ENCODE measurements at regions not wholly inside any gene's neighbourhood (a gene's known extent, or its start where the extent isn't known, plus 50 kb on each side); places are given as distances from the start of the nearest gene placed in this dataset.

DNA sequence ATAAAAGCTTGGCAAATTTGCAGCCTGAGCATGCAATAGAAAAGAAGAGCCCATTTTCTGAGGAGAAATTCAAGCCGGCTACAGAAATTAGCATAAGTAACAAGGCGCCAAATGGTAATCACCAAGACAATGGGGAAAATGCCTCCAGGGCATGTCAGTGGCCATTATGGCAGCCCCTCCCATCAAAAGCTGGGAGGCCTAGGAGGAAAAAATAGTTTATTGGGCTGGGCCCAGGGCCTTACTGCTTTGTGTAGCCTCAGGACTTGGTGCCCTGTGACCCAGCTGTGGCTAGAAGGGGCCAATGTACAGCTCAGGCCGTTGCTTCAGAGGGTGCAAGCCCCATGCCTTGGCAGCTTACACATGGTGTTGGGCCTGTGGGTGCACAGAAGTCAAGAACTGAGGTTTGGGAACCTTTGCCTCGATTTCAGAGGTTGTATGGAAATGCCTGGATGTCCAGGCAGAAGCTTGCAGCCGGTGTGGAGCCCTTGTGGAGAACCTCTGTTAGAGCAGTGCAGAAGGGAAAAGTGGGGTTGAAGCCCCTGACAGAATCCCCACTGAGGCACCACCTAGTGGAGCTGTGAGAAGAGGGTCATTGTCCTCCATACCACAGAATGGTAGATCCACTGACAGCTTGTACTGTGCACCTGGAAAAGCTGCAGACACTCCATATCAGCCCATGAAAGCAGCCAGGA lies 328.5 kb upstream of the MAP3K7 start:
- ChIA-PET POLR2A (no interaction called here), RAD21 (ENCODE audit: unreplicated experiment) (no interaction called here), CTCF (no interaction called here), SMC1A (ENCODE audit: uncharacterized antibody, unreplicated experiment) (interaction anchor here (1.1 kb wide), 1 partner anchor 9 kb away, joined by 3 read pairs; no protein-coding TSS in a partner anchor)
- Histone ChIP-seq H4K20me1 (ENCODE audit: control insufficient read depth, insufficient read depth) (no peaks in the 10 kb centered on the region), H3K4me2 (ENCODE audit: control insufficient read depth, insufficient read depth) (no peak overlapping the region), H3K4me1 (ENCODE audit: control insufficient read depth, insufficient read depth, low read length) (no peaks in the 10 kb centered on the region), H3K36me3 (ENCODE audit: control insufficient read depth in 2 of 2, insufficient read depth in 2 of 2, low read length in 1 of 2) (no peaks in the 10 kb centered on the region), H3K9ac (ENCODE audit: control insufficient read depth, insufficient read depth, low read length) (no peak overlapping the region), H3K9me3 (replicated peaks; ENCODE audit: control insufficient read depth, insufficient read depth, low read length) (no peaks in the 10 kb centered on the region; the same call in 2 of the 3 replicates), H2AFZ (ENCODE audit: control insufficient read depth, low read depth, low read length) (no peak overlapping the region), H3K79me2 (ENCODE audit: control insufficient read depth, insufficient read depth, low read length) (no peaks in the 10 kb centered on the region), H3K27ac (ENCODE audit: control insufficient read depth, insufficient read depth) (no peak overlapping the region), H3K4me3 (no peak overlapping the region), H3K27me3 (replicated peaks in 1 of 2; ENCODE audit: control insufficient read depth in 2 of 2, insufficient read depth in 2 of 2, low read length in 1 of 2) (no peaks in the 10 kb centered on the region; a peak in 1 of 4 replicates)
- no peak for TF ChIP-seq NR2C1 (IDR thresholded peaks at IDR 0.05)
- no peak for TF ChIP-seq MYB (IDR thresholded peaks at IDR 0.05; ENCODE audit: borderline replicate concordance, low read depth, low read length)
- TF ChIP-seq, protein P1, sequence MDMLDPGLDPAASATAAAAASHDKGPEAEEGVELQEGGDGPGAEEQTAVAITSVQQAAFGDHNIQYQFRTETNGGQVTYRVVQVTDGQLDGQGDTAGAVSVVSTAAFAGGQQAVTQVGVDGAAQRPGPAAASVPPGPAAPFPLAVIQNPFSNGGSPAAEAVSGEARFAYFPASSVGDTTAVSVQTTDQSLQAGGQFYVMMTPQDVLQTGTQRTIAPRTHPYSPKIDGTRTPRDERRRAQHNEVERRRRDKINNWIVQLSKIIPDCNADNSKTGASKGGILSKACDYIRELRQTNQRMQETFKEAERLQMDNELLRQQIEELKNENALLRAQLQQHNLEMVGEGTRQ (IDR thresholded peaks at IDR 0.05; ENCODE audit: borderline replicate concordance, low read depth, low read length), result no peak
- TF ChIP-seq CHD1 (IDR thresholded peaks at IDR 0.05; ENCODE audit: low read depth, low read length), result no peak
- no peak for TF ChIP-seq RB1 (IDR thresholded peaks at IDR 0.05; ENCODE audit: borderline replicate concordance)
- TF ChIP-seq IRF4 (IDR thresholded peaks at IDR 0.05; ENCODE audit: low read depth, low read length), result no peak
- no peak for TF ChIP-seq SMARCA5 (IDR thresholded peaks at IDR 0.05)
- no peak for TF ChIP-seq CREM (IDR thresholded peaks at IDR 0.05; ENCODE audit: low read depth)
- in situ Hi-C loops (cut with MboI) (no loop called here), intact Hi-C loops (cut with micrococcal nuclease; ENCODE audit: unreplicated experiment) (no loop called here)
- DNase-seq (ENCODE audit: low read depth, low spot score) (no peak), FAIRE-seq (no peak), ATAC-seq (no peak)
- BruUV-seq (replicated peaks), result no TSS peak
- WGBS (ENCODE audit: insufficient coverage, insufficient replicate concordance, low lambda C conversion rate, missing lambda C conversion rate), result 29% methylated on average over 5 of the region's 5 CpGs

GRCh38 chr6:90914312-90914711 lies 327.4 kb upstream of the MAP3K7 start:
- WGBS (ENCODE audit: insufficient coverage, insufficient replicate concordance, low lambda C conversion rate, missing lambda C conversion rate), result 0% methylated on average over 2 of the region's 2 CpGs
- POLR2A ChIA-PET, result no interaction called here
- H2AFZ ChIP-seq (ENCODE audit: control insufficient read depth, low read depth, low read length), result no peak overlapping the region
- H4K20me1 ChIP-seq (ENCODE audit: control insufficient read depth, insufficient read depth), result no peaks in the 10 kb centered on the region
- no peak overlapping the region for H3K4me3 ChIP-seq
- H3K4me1 ChIP-seq (ENCODE audit: control insufficient read depth, insufficient read depth, low read length), result no peaks in the 10 kb centered on the region
- no peaks in the 10 kb centered on the region; the same call in 2 of the 3 replicates for H3K9me3 ChIP-seq (replicated peaks; ENCODE audit: control insufficient read depth, insufficient read depth, low read length)
- BruUV-seq (replicated peaks), result no TSS peak
- no peaks in the 10 kb centered on the region for H3K36me3 ChIP-seq (ENCODE audit: control insufficient read depth in 2 of 2, insufficient read depth in 2 of 2, low read length in 1 of 2)
- no peaks in the 10 kb centered on the region for H3K27me3 ChIP-seq (replicated peaks in 1 of 2; ENCODE audit: control insufficient read depth in 2 of 2, insufficient read depth in 2 of 2, low read length in 1 of 2)
- FAIRE-seq, result no peak
- CTCF ChIA-PET, result no interaction called here
- H3K4me2 ChIP-seq (ENCODE audit: control insufficient read depth, insufficient read depth), result no peak overlapping the region
- no peaks in the 10 kb centered on the region for H3K79me2 ChIP-seq (ENCODE audit: control insufficient read depth, insufficient read depth, low read length)
- H3K27ac ChIP-seq (ENCODE audit: control insufficient read depth, insufficient read depth), result no peak overlapping the region
- in situ Hi-C loops (cut with MboI), result no loop called here
- RAD21 ChIA-PET (ENCODE audit: unreplicated experiment), result no interaction called here
- DNase-seq (ENCODE audit: low read depth, low spot score), result no peak
- SMC1A ChIA-PET (ENCODE audit: uncharacterized antibody, unreplicated experiment), result no interaction called here
- intact Hi-C loops (cut with micrococcal nuclease; ENCODE audit: unreplicated experiment), result no loop called here
- ATAC-seq, result no peak
- no peak overlapping the region for H3K9ac ChIP-seq (ENCODE audit: control insufficient read depth, insufficient read depth, low read length)
- TF ChIP-seq ATF2 (IDR thresholded peaks at IDR 0.05; ENCODE audit: low read length), result no peak
- TF ChIP-seq GATAD2B (conservative IDR thresholded peaks at IDR 0.05; ENCODE audit: low read depth), result no peak
- no peak for TF ChIP-seq TCF7 (IDR thresholded peaks at IDR 0.05; ENCODE audit: borderline replicate concordance)
- TF ChIP-seq, protein P1 (IDR thresholded peaks at IDR 0.05; ENCODE audit: borderline replicate concordance, low read depth, low read length), result no peak
- TF ChIP-seq, protein P2, sequence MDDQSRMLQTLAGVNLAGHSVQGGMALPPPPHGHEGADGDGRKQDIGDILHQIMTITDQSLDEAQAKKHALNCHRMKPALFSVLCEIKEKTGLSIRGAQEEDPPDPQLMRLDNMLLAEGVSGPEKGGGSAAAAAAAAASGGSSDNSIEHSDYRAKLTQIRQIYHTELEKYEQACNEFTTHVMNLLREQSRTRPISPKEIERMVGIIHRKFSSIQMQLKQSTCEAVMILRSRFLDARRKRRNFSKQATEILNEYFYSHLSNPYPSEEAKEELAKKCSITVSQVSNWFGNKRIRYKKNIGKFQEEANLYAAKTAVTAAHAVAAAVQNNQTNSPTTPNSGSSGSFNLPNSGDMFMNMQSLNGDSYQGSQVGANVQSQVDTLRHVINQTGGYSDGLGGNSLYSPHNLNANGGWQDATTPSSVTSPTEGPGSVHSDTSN (IDR thresholded peaks at IDR 0.05; ENCODE audit: insufficient replicate concordance, low read depth, low read length), result no peak
- no peak for TF ChIP-seq CREB1 (IDR thresholded peaks at IDR 0.05; ENCODE audit: low read depth)
- no peak for TF ChIP-seq SPI1 (IDR thresholded peaks at IDR 0.05; ENCODE audit: borderline replicate concordance, insufficient read depth, low read depth, low read length)
- TF ChIP-seq JUNB (IDR thresholded peaks at IDR 0.05), result no peak

Measured in GM12878 (cell line).